Fibroblast of lung (primary cell): ENCODE measurements at regions not wholly inside any gene's neighbourhood (a gene's known extent, or its start where the extent isn't known, plus 50 kb on each side); places are given as distances from the start of the nearest gene placed in this dataset.
A peak's percentile ranks its signal among the peaks of the same experiment; 100 is the strongest.
"Not testable (repeated sequence)": the region's sequence is repeated elsewhere in the genome, so short reads cannot be mapped to it uniquely, and the experiment has no call there.

Experiments used
- DNase-seq, 2 donors: peaks; one replicate each; pipeline versions ENCODE4 v3.0.0 to v3.0.0-alpha.2; 2010; ENCODE audit warnings: low read depth in 2 of 2
- H2AFZ ChIP-seq: 2 replicates; pipeline ENCODE4 v1.5.1; 2012; ENCODE audit warnings: low read length, control low read depth, inconsistent platforms
- H3K27ac ChIP-seq: 2 replicates; pipeline ENCODE4 v1.5.1; 2011; ENCODE audit warnings: low read length, control low read depth; ENCODE audit not compliant: insufficient read depth
- H3K27me3 ChIP-seq: 2 replicates; pipeline ENCODE4 v1.5.1; 2011; ENCODE audit warnings: mild to moderate bottlenecking, low read length; ENCODE audit not compliant: control insufficient read depth, insufficient read depth
- H3K36me3 ChIP-seq: 2 replicates; pipeline ENCODE4 v1.5.1; 2011; ENCODE audit warnings: low read length; ENCODE audit not compliant: control insufficient read depth, insufficient read depth
- H3K4me1 ChIP-seq: 2 replicates; pipeline ENCODE4 v1.5.1; 2011; ENCODE audit warnings: low read length; ENCODE audit not compliant: control insufficient read depth, insufficient read depth; ENCODE audit errors: extremely low read depth
- H3K4me2 ChIP-seq: 2 replicates; pipeline ENCODE4 v1.5.1; 2011; ENCODE audit warnings: low read length, control low read depth; ENCODE audit not compliant: insufficient read depth; ENCODE audit errors: extremely low read depth
- H3K4me3 ChIP-seq, 4 experiments: fragments of 200-600 bp in 1 of 4; sonication (generic) in 1 of 4; replicated peaks in 1 of 4; 2 replicates each; pipeline ENCODE4 v1.5.1; 2011 to 2016; ENCODE audit warnings: low read length in 4 of 4, low read depth in 3 of 4, mild to moderate bottlenecking in 3 of 4, control low read depth in 2 of 4, inconsistent platforms in 1 of 4, mixed read lengths in 1 of 4; ENCODE audit not compliant: insufficient read depth in 1 of 4; ENCODE audit errors: control extremely low read depth in 1 of 4
- H3K79me2 ChIP-seq: 2 replicates; pipeline ENCODE4 v1.5.1; 2012; ENCODE audit warnings: mild to moderate bottlenecking, low read length, inconsistent platforms; ENCODE audit not compliant: control insufficient read depth, insufficient read depth
- H3K9ac ChIP-seq: 2 replicates; pipeline ENCODE4 v1.5.1; 2011; ENCODE audit warnings: mild to moderate bottlenecking, low read length, control low read depth; ENCODE audit not compliant: insufficient read depth
- H3K9me3 ChIP-seq: 2 replicates; pipeline ENCODE4 v1.5.1; 2012; ENCODE audit warnings: low read depth, low read length; ENCODE audit not compliant: control insufficient read depth, insufficient read depth
- H4K20me1 ChIP-seq: 2 replicates; pipeline ENCODE4 v1.5.1; 2011; ENCODE audit warnings: low read length; ENCODE audit not compliant: control insufficient read depth, insufficient read depth; ENCODE audit errors: extremely low read depth
- CTCF ChIP-seq, 2 donors: IDR thresholded peaks in 1 of 2; conservative IDR thresholded peaks in 1 of 2; 1 replicate in 1 of 2; 2 replicates in 1 of 2; pipeline ENCODE4 v1.5.1; 2011 to 2012; ENCODE audit warnings: low read length in 2 of 2, control low read depth in 1 of 2, inconsistent platforms in 1 of 2, low read depth in 1 of 2, mild to moderate bottlenecking in 1 of 2
- EZH2 ChIP-seq: IDR thresholded peaks from 2 replicates; pipeline ENCODE4 v1.5.1; 2012; ENCODE audit warnings: low read length, control low read depth, mild to moderate bottlenecking; ENCODE audit errors: missing control alignments

DNA sequence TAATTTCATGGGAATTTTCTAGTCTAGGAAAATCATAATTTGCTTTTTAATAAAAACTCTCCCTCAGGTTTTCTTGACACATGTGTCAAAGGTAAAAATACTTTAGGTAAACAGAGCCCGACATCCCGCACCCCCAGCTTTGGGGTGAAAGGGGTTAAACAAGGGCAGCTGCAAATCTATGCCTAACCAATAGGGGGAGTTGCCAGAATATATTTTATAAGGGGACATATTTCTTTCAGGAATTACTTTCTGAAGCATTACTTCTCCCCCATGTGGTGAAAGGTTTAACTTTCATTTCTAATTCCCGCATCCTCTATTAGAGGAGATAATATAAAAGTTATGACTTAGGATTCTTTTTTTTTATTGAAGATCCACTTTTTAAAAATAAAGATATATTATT, 53.9 kb upstream of the HEPH start:
- H3K4me2 ChIP-seq, result no peak overlapping the region
- H3K27ac ChIP-seq, result no peak overlapping the region
- no peaks in the 10 kb centered on the region for H3K36me3 ChIP-seq
- no peaks in the 10 kb centered on the region for H3K4me1 ChIP-seq
- H4K20me1 ChIP-seq, result no peaks in the 10 kb centered on the region
- H3K79me2 ChIP-seq, result no peaks in the 10 kb centered on the region
- TF ChIP-seq CTCF (conservative IDR thresholded peaks at IDR 0.05 in 1 of 2, IDR thresholded peaks at IDR 0.05 in 1 of 2; ENCODE audit: low read depth in 1 of 2, low read length in 2 of 2), result peak; percentile 18 to 38
- no peak for TF ChIP-seq EZH2
- H3K9ac ChIP-seq, result no peak overlapping the region
- no peaks in the 10 kb centered on the region for H3K27me3 ChIP-seq
- H3K9me3 ChIP-seq, result no peaks in the 10 kb centered on the region
- peak in 1 of 2 donors; percentile 4 for DNase-seq
- H2AFZ ChIP-seq, result no peak overlapping the region
- no peak overlapping the region for H3K4me3 ChIP-seq

GRCh38 chrX:66107860-66108259, 56.2 kb upstream of the HEPH start:
- not testable (repeated sequence) for H3K4me3 ChIP-seq, H3K4me2 ChIP-seq, H3K9me3 ChIP-seq, H4K20me1 ChIP-seq, H3K27ac ChIP-seq, H3K9ac ChIP-seq, H3K4me1 ChIP-seq, DNase-seq, H3K36me3 ChIP-seq, H3K79me2 ChIP-seq, H3K27me3 ChIP-seq, H2AFZ ChIP-seq

- not testable (repeated sequence) for H3K79me2 ChIP-seq, H3K4me3 ChIP-seq, DNase-seq, H3K27ac ChIP-seq, H3K9me3 ChIP-seq, H4K20me1 ChIP-seq, H3K4me2 ChIP-seq, H3K36me3 ChIP-seq, H2AFZ ChIP-seq, H3K9ac ChIP-seq, H3K4me1 ChIP-seq, H3K27me3 ChIP-seq
Observed at GRCh38 chrX:66102398-66102797, 61.6 kb upstream of the HEPH start.

GRCh38 chrX:66098162-66098561, 58.3 kb upstream of the VSIG4 start:
- no peak overlapping the region for H3K4me3 ChIP-seq
- no peaks in the 10 kb centered on the region for H3K79me2 ChIP-seq
- H3K9ac ChIP-seq, result no peak overlapping the region
- DNase-seq, result no peak
- TF ChIP-seq CTCF (conservative IDR thresholded peaks at IDR 0.05 in 1 of 2, IDR thresholded peaks at IDR 0.05 in 1 of 2; ENCODE audit: low read depth in 1 of 2, low read length in 2 of 2) (no peak), EZH2 (no peak)
- H3K27ac ChIP-seq, result no peak overlapping the region
- no peaks in the 10 kb centered on the region for H3K27me3 ChIP-seq
- H3K36me3 ChIP-seq, result no peaks in the 10 kb centered on the region
- no peaks in the 10 kb centered on the region for H3K4me1 ChIP-seq
- no peaks in the 10 kb centered on the region for H3K9me3 ChIP-seq
- no peak overlapping the region for H2AFZ ChIP-seq
- H3K4me2 ChIP-seq, result no peak overlapping the region
- no peaks in the 10 kb centered on the region for H4K20me1 ChIP-seq

GRCh38 chrX:66096987-66097386, 57.1 kb upstream of the VSIG4 start:
- H2AFZ ChIP-seq, H3K27ac ChIP-seq, H3K4me2 ChIP-seq, H3K9ac ChIP-seq, H3K4me3 ChIP-seq, H3K36me3 ChIP-seq, H3K27me3 ChIP-seq, H3K9me3 ChIP-seq, H3K79me2 ChIP-seq, H4K20me1 ChIP-seq, DNase-seq, H3K4me1 ChIP-seq: not testable (repeated sequence)

GRCh38 chrX:66090004-66090403, 50.1 kb upstream of the VSIG4 start:
- not testable (repeated sequence) for H3K9ac ChIP-seq, H3K4me3 ChIP-seq, H3K4me1 ChIP-seq, H4K20me1 ChIP-seq, H3K9me3 ChIP-seq, H3K79me2 ChIP-seq, H2AFZ ChIP-seq, DNase-seq, H3K36me3 ChIP-seq, H3K27me3 ChIP-seq, H3K4me2 ChIP-seq, H3K27ac ChIP-seq
